Pons (tissue), 1 donor: ENCODE measurements at regions not wholly inside any gene's neighbourhood (a gene's known extent, or its start where the extent isn't known, plus 50 kb on each side); places are given as distances from the start of the nearest gene placed in this dataset.
"Not testable (repeated sequence)": the region's sequence is repeated elsewhere in the genome, so short reads cannot be mapped to it uniquely, and the experiment has no call there.

Source experiments
- DNase-seq: peaks from one replicate; pipeline ENCODE4 v3.0.0-alpha.2; 2016; ENCODE audit warnings: low spot score

- DNase-seq, result no peak
These were observed 365.5 kb downstream of the CXXC4 start for GRCh38 chr4:104129243-104129642.

GRCh38 chr4:104128850-104129213 is 365.9 kb downstream of the CXXC4 start:
- DNase-seq, result no peak

DNA sequence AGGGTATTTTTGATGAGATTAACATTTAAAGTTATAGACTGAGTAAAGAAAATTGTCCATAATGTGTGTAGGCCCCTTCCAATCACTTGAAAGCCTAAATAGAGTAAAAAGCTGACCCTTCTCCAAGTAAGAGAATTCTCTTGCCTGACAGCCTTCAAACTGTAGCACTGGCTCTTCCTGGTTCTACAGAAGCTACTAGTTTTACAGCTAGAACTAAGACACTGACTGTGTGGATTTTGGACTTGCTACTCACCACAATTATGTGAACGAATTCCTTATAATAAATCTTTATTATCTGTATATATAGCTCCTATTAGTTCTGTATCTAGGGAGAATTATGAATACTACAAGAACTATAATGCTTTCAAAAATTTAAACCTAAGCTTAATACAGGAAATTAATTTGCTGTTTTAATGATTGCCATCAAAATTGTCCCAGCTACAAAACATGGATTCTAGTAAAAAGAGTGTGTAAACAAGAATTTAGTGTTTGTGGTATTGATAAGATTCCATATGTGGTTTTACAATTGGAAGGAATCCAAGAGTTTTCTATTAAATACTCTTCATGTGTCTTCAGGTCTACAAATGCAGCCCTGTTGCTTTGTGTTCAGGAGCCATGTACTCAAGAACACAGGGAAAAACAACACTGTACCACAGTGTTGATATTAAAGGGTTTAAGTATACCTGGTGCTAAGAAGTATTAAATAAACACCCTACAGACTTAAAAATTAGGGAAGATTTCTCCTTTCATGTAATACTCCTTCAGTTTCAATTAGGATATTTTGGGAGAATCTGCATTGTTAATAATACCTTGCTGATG is 366.5 kb downstream of the CXXC4 start:
- DNase-seq, result no peak

GRCh38 chr4:104123021-104123420 is 371.7 kb downstream of the CXXC4 start:
- DNase-seq, result no peak

- no peak for DNase-seq
These were observed 376.9 kb downstream of the CXXC4 start for GRCh38 chr4:104117776-104118175.

DNA sequence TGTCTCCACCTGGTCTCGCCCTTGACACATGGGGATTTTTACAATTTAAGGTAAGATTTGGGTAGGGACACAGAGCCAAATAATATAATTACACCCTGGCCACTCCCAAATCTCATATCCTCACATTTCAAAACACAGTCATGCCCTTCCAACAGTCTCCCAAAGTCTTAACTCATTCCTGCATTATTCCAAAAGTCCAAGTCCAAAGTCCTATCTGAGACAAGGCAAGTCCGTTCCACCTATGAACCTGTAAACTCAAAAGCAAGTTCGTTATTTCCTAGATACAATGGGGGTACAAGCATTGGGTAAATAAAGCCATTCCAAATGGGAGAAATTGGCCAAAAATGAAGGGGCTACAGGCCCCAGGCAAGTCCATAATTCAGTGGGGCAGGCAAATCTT is 380.8 kb downstream of the CXXC4 start:
- DNase-seq, result no peak

DNA sequence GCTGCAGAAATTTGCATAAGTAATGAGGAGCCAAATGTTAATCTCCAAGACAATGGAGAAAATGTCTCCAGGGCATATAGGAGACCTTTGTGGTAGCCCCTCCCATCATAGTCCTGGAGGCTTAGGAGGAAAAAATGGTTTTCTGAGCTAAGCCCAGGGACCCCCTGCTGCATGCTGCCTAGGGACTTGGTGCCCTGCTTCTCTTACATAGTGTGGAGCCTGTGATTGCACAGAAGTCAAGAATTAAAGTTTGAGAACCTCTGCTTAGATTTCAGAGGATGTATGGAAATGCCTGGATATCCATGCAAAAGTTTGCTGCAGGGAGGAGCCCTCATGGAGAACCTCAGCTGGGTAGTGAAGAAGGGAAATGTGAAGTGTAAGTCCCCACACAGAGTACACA is 379.4 kb upstream of the TACR3 start:
- no peak for DNase-seq

- no peak for DNase-seq
These were observed 373.5 kb upstream of the TACR3 start for GRCh38 chr4:104093247-104093646.

GRCh38 chr4:104073229-104073628 is 353.4 kb upstream of the TACR3 start:
- DNase-seq, result no peak

DNA sequence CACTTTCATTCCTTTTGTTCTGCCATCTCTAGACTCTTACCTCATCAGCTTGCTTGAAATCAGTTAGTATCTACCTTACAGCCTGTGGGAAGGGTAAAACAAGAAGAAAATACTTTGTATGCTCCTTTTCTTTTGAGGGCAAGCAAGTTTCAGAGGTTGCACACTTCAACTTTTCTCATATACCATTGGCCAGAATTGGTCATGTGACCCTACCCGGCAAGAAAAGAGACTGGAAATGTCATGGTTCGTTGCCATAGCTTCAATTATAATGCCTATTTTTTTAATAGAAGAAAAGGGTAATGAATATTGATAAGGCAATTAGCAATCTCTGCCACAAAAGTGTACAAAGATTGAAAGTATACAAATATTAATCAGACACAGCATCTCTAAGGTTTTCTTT is 346.7 kb upstream of the TACR3 start:
- DNase-seq, result no peak

GRCh38 chr4:104064646-104065577 is 345.1 kb upstream of the TACR3 start:
- peak; percentile 91 for DNase-seq

DNA sequence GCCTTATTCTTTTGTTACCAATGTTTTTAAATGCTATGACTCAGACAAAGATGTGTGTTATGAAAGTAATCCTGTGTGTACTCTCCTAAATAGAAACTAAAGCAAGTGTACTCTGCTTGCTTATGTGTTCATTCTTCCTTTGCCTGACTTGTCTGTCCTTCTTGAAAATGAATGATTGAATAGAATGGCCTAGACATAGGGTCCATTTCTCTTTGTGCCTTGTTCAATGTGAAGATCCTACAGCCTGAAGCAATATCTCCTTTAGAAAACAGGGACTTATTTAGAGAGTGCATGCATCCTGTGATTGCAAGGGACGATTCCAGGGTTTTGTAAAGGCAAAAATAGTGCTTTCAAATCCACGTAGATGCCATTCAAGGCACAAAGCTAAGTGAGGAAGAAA is 343.6 kb upstream of the TACR3 start:
- DNase-seq, result peak; percentile 22

DNA sequence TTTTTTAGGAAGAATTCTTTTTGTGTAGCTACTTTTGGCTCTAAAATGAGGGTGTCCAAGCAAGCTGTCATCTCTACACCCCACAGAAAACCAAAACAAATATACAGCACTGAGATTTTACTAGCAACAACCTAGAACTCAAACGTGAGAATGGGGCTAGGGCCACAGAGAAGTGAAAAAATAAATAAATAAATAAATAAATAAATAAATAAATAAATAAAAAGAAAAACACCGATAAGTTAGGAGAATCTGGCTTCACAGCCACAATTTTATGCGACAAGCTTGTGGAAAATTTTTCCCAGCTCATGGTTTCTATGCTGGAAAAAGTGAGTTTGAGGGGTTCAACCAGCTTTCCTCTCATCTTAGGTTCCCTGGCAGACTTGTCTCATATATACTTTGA is 324.6 kb upstream of the TACR3 start:
- DNase-seq, result no peak

DNA sequence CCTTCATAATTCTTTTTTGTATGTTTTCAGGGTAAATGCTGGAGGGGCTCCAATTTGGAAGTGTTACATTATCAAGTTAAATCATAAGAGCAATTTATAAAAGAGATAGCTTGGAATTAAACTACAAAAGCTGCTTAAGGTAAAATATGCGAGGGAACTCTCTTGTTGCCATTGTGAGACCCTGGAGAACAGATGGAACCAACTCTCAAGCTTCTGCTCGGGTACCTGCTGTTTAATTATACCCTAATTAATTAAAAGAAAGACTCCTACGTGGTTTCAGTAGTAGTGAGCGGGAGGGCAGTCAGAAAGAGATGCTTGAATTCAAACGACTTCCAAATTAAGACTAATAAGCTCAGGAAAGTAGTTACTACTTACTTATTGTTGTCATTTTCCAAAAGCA is 313.1 kb upstream of the TACR3 start:
- no peak for DNase-seq

- DNase-seq, result no peak
These were observed 305.5 kb upstream of the TACR3 start for GRCh38 chr4:104025251-104025650.

DNA sequence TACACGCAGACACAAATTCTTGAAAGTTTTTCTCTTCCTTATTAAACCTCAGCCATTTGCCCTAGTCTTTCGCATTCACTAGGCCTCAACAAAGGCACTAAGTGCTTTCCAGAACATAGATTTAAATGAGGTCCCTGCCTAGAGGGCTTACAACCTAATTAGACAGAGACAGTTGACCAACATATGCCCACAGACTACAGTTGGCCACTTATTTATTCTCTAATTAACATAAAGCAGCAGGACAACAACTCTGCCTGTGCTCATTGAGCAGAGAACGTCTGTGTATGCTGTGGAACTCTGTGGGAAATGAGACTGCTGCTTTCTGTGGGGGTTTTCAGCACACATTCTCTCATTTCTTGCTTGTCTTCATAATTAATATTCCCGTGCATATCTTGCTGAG is 303.0 kb upstream of the TACR3 start:
- DNase-seq, result peak; percentile 40

GRCh38 chr4:104022226-104022625 is 302.4 kb upstream of the TACR3 start:
- DNase-seq, result no peak

- DNase-seq, result no peak
These were observed 300.9 kb upstream of the TACR3 start for GRCh38 chr4:104020641-104021040.

GRCh38 chr4:104017213-104017612 is 297.4 kb upstream of the TACR3 start:
- DNase-seq, result peak; percentile 61

- DNase-seq, result peak; percentile 79
These were observed 295.9 kb upstream of the TACR3 start for GRCh38 chr4:104015680-104016079.

DNA sequence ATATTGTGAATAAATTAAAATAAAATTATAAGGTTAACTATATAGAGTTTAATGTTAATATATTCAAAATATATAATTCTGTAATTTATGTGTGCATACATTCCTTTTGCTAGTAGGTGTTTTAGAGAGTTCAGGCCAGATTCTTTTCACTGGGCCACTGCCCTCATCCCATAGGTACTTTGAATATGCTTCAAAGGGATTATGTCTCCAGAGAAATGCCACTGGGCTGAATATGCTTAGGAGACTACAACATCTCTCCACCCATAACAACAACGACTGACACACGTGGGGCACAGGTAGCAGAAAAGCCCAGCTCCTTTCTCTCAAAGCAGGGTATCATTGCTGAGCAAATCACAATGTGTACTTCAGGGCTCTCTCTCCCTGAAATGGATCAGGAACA is 290.9 kb upstream of the TACR3 start:
- DNase-seq, result no peak

- DNase-seq, result not testable (repeated sequence)
These were observed 282.5 kb upstream of the TACR3 start for GRCh38 chr4:104002318-104002717.

GRCh38 chr4:103998756-103999155 is 279.0 kb upstream of the TACR3 start:
- no peak for DNase-seq
